ENCODE measurements at regions not wholly inside any gene's neighbourhood (a gene's known extent, or its start where the extent isn't known, plus 50 kb on each side); places are given as distances from the start of the nearest gene placed in this dataset.
"Not testable (repeated sequence)": the region's sequence is repeated elsewhere in the genome, so short reads cannot be mapped to it uniquely, and the experiment has no call there.

GRCh38 chr14:87748558-87748957, 244.4 kb downstream of the GALC start:
- no peaks in the 10 kb centered on the region for H3K9me3 Mint-ChIP-seq
- no peak overlapping the region for H3K27ac Mint-ChIP-seq
- H3K4me1 Mint-ChIP-seq, result no peaks in the 10 kb centered on the region
- POLR2A ChIA-PET, result no interaction called here
- H3K27me3 Mint-ChIP-seq, result no peaks in the 10 kb centered on the region
- DNase-seq, result no peak
- CTCF ChIA-PET, result interaction anchor here (1.1 kb wide), 1 partner anchor 9 kb away, joined by 3 read pairs; no protein-coding TSS in a partner anchor
- H3K36me3 Mint-ChIP-seq (ENCODE audit: low read depth), result no peaks in the 10 kb centered on the region
- no peak overlapping the region for H3K4me3 Mint-ChIP-seq

- CTCF ChIA-PET, result interaction anchor here (0.7 to 2.0 kb wide), 5 partner anchors 8 to 152 kb away, joined by 3 to 7 read pairs (median 4); no protein-coding TSS in a partner anchor
- POLR2A ChIA-PET, result no interaction called here
Observed at GRCh38 chr14:87745507-87746118, 247.4 kb downstream of the GALC start.

GRCh38 chr14:87734577-87735360, 258.2 kb downstream of the GALC start:
- H3K9me3 Mint-ChIP-seq; H3K27ac Mint-ChIP-seq; POLR2A ChIA-PET; H3K4me3 Mint-ChIP-seq; H3K36me3 Mint-ChIP-seq (ENCODE audit: low read depth); H3K27me3 Mint-ChIP-seq; CTCF ChIA-PET; DNase-seq; H3K4me1 Mint-ChIP-seq: not testable (repeated sequence)

More at GRCh38 chr14:87745507-87746118, 247.4 kb downstream of the GALC start:
- DNase-seq, result peak; percentile 8
- Mint-ChIP-seq H3K36me3 (ENCODE audit: low read depth) (no peaks in the 10 kb centered on the region), H3K4me3 (no peak overlapping the region), H3K27me3 (no peaks in the 10 kb centered on the region), H3K4me1 (no peaks in the 10 kb centered on the region), H3K27ac (no peak overlapping the region), H3K9me3 (no peaks in the 10 kb centered on the region)

- DNase-seq; H3K9me3 Mint-ChIP-seq; H3K36me3 Mint-ChIP-seq (ENCODE audit: low read depth); POLR2A ChIA-PET; H3K27me3 Mint-ChIP-seq; H3K27ac Mint-ChIP-seq; H3K4me3 Mint-ChIP-seq; H3K4me1 Mint-ChIP-seq; CTCF ChIA-PET: not testable (repeated sequence)
Observed at GRCh38 chr14:87733115-87733514, 259.9 kb downstream of the GALC start.

- no peaks in the 10 kb centered on the region for H3K27me3 Mint-ChIP-seq
- CTCF ChIA-PET, result no interaction called here
- POLR2A ChIA-PET, result no interaction called here
- H3K9me3 Mint-ChIP-seq, result no peaks in the 10 kb centered on the region
- no peak for DNase-seq
- no peak overlapping the region for H3K4me3 Mint-ChIP-seq
- no peaks in the 10 kb centered on the region for H3K4me1 Mint-ChIP-seq
- no peak overlapping the region for H3K27ac Mint-ChIP-seq
- H3K36me3 Mint-ChIP-seq (ENCODE audit: low read depth), result no peaks in the 10 kb centered on the region
Observed at GRCh38 chr14:87732562-87732961, 260.4 kb downstream of the GALC start.

- H3K4me1 Mint-ChIP-seq, result no peaks in the 10 kb centered on the region
- ChIA-PET POLR2A (no interaction called here), CTCF (no interaction called here)
- no peaks in the 10 kb centered on the region for H3K36me3 Mint-ChIP-seq (ENCODE audit: low read depth)
- H3K27ac Mint-ChIP-seq, result no peak overlapping the region
- no peak for DNase-seq
- no peak overlapping the region for H3K4me3 Mint-ChIP-seq
- no peaks in the 10 kb centered on the region for H3K9me3 Mint-ChIP-seq
- peaks cover 2% of the 10 kb centered on the region for H3K27me3 Mint-ChIP-seq
Observed at GRCh38 chr14:87725318-87725717, 267.7 kb downstream of the GALC start.

GRCh38 chr14:87712396-87713090, 280.4 kb downstream of the GALC start:
- no peak overlapping the region for H3K27ac Mint-ChIP-seq
- CTCF ChIA-PET, result no interaction called here

GRCh38 chr14:87705439-87705896, 287.5 kb downstream of the GALC start:
- no peaks in the 10 kb centered on the region for H3K27me3 Mint-ChIP-seq
- H3K36me3 Mint-ChIP-seq (ENCODE audit: low read depth), result no peaks in the 10 kb centered on the region
- no peak overlapping the region for H3K4me3 Mint-ChIP-seq
- CTCF ChIA-PET, result interaction anchor here (0.9 kb wide), 1 partner anchor 9 kb away, joined by 3 read pairs; no protein-coding TSS in a partner anchor
- no peaks in the 10 kb centered on the region for H3K9me3 Mint-ChIP-seq
- H3K4me1 Mint-ChIP-seq, result no peaks in the 10 kb centered on the region
- no peak overlapping the region for H3K27ac Mint-ChIP-seq
- POLR2A ChIA-PET, result no interaction called here
- no peak for DNase-seq

More at GRCh38 chr14:87712396-87713090, 280.4 kb downstream of the GALC start:
- H3K27me3 Mint-ChIP-seq, result peaks cover under 1% of the 10 kb centered on the region
- no peaks in the 10 kb centered on the region for H3K9me3 Mint-ChIP-seq
- H3K4me3 Mint-ChIP-seq, result no peak overlapping the region
- no peaks in the 10 kb centered on the region for H3K36me3 Mint-ChIP-seq (ENCODE audit: low read depth)
- POLR2A ChIA-PET, result no interaction called here
- DNase-seq, result no peak
- no peaks in the 10 kb centered on the region for H3K4me1 Mint-ChIP-seq

- no peak overlapping the region for H3K27ac Mint-ChIP-seq
- H3K4me3 Mint-ChIP-seq, result no peak overlapping the region
- no peak for DNase-seq
- H3K27me3 Mint-ChIP-seq, result no peaks in the 10 kb centered on the region
- H3K4me1 Mint-ChIP-seq, result no peaks in the 10 kb centered on the region
- H3K9me3 Mint-ChIP-seq, result no peaks in the 10 kb centered on the region
- ChIA-PET CTCF (no interaction called here), POLR2A (no interaction called here)
- H3K36me3 Mint-ChIP-seq (ENCODE audit: low read depth), result no peaks in the 10 kb centered on the region
Observed at GRCh38 chr14:87698481-87698880, 294.5 kb downstream of the GALC start.

GRCh38 chr14:87696485-87696884, 296.5 kb downstream of the GALC start:
- ChIA-PET POLR2A (no interaction called here), CTCF (no interaction called here)
- Mint-ChIP-seq H3K27me3 (no peaks in the 10 kb centered on the region), H3K4me3 (no peak overlapping the region), H3K4me1 (no peaks in the 10 kb centered on the region), H3K36me3 (ENCODE audit: low read depth) (no peaks in the 10 kb centered on the region), H3K9me3 (no peaks in the 10 kb centered on the region), H3K27ac (no peak overlapping the region)
- no peak for DNase-seq

GRCh38 chr14:87691042-87691881, 301.7 kb downstream of the GALC start:
- no peak for DNase-seq
- Mint-ChIP-seq H3K27me3 (no peaks in the 10 kb centered on the region), H3K4me1 (no peaks in the 10 kb centered on the region), H3K27ac (no peak overlapping the region), H3K4me3 (no peak overlapping the region), H3K9me3 (no peaks in the 10 kb centered on the region), H3K36me3 (ENCODE audit: low read depth) (no peaks in the 10 kb centered on the region)
- POLR2A ChIA-PET, result no interaction called here
- CTCF ChIA-PET, result interaction anchor here (0.6 kb wide), 1 partner anchor 224 kb away, joined by 4 read pairs; no protein-coding TSS in a partner anchor

- Mint-ChIP-seq H3K4me3 (no peak overlapping the region), H3K36me3 (ENCODE audit: low read depth) (no peaks in the 10 kb centered on the region), H3K27ac (no peak overlapping the region), H3K27me3 (no peaks in the 10 kb centered on the region), H3K9me3 (no peaks in the 10 kb centered on the region), H3K4me1 (no peaks in the 10 kb centered on the region)
- ChIA-PET CTCF (no interaction called here), POLR2A (no interaction called here)
- no peak for DNase-seq
Observed at GRCh38 chr14:87690076-87690613, 302.8 kb downstream of the GALC start.
